ENCODE measurements at regions not wholly inside any gene's neighbourhood (a gene's known extent, or its start where the extent isn't known, plus 50 kb on each side); places are given as distances from the start of the nearest gene placed in this dataset.
"Not testable (repeated sequence)": the region's sequence is repeated elsewhere in the genome, so short reads cannot be mapped to it uniquely, and the experiment has no call there.

DNA sequence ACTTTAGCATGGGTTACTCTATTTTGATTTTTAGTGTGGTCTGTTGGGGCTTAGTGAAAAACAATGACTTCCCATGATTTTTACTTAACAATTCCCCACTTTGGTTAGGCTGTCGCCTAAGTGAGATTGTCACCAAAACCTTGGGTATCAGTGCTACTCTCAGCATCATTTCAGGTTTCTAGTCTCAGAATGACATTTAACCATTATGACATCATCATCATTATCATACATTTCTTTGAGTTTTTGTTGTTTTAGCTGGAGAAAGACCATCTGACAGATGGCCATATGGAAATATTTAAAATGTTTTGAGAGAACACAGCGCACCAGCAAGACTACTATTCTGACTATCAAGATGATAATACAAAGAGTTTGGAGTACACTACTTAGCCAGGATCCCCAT, 551.0 kb upstream of the PTPRD start:
- Mint-ChIP-seq H3K27me3 (ENCODE audit: low read depth) (no peaks in the 10 kb centered on the region), H3K4me1 (ENCODE audit: low read depth) (no peaks in the 10 kb centered on the region), H3K9me3 (peaks cover 32% of the 10 kb centered on the region), H3K27ac (no peak overlapping the region), H3K36me3 (ENCODE audit: low read depth) (no peaks in the 10 kb centered on the region), H3K4me3 (no peak overlapping the region)

DNA sequence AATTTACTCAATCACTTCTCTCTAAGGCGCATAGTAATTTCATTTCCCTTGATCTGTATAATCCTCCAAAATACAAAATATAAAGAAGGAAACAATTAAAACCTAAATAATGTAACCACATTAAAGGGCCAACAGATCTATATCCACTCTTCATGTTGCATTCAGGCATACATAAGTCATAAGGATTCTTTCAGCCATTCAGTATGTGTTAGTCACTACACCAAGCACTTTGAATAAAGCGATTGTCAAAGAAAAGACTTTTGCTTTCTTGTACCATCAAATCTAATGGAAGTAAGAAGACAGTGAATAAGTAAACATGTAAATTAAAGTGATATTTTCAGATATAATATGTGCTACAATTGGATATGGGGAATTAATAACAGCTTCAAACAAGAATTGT, 569.2 kb upstream of the PTPRD start:
- Mint-ChIP-seq H3K9me3 (peaks cover 42% of the 10 kb centered on the region), H3K4me1 (ENCODE audit: low read depth) (no peaks in the 10 kb centered on the region), H3K27ac (no peak overlapping the region), H3K4me3 (no peak overlapping the region), H3K36me3 (ENCODE audit: low read depth) (no peaks in the 10 kb centered on the region), H3K27me3 (ENCODE audit: low read depth) (no peaks in the 10 kb centered on the region)

- no peaks in the 10 kb centered on the region for H3K27me3 Mint-ChIP-seq (ENCODE audit: low read depth)
- no peaks in the 10 kb centered on the region for H3K4me1 Mint-ChIP-seq (ENCODE audit: low read depth)
- H3K4me3 Mint-ChIP-seq, result no peak overlapping the region
- no peak overlapping the region for H3K27ac Mint-ChIP-seq
- H3K9me3 Mint-ChIP-seq, result peaks cover 29% of the 10 kb centered on the region
- H3K36me3 Mint-ChIP-seq (ENCODE audit: low read depth), result no peaks in the 10 kb centered on the region
Observed at GRCh38 chr9:11190719-11191118, 577.9 kb upstream of the PTPRD start.

GRCh38 chr9:11192993-11193392, 580.2 kb upstream of the PTPRD start:
- H3K4me3 Mint-ChIP-seq, result no peak overlapping the region
- no peaks in the 10 kb centered on the region for H3K27me3 Mint-ChIP-seq (ENCODE audit: low read depth)
- H3K4me1 Mint-ChIP-seq (ENCODE audit: low read depth), result no peaks in the 10 kb centered on the region
- H3K9me3 Mint-ChIP-seq, result peaks cover 16% of the 10 kb centered on the region
- no peaks in the 10 kb centered on the region for H3K36me3 Mint-ChIP-seq (ENCODE audit: low read depth)
- H3K27ac Mint-ChIP-seq, result no peak overlapping the region

- no peak overlapping the region for H3K4me3 Mint-ChIP-seq
- no peaks in the 10 kb centered on the region for H3K4me1 Mint-ChIP-seq (ENCODE audit: low read depth)
Observed at GRCh38 chr9:11194246-11194645, 581.4 kb upstream of the PTPRD start.

GRCh38 chr9:11196840-11197365, 584.1 kb upstream of the PTPRD start:
- peaks cover 11% of the 10 kb centered on the region for H3K9me3 Mint-ChIP-seq
- not testable (repeated sequence) for H3K4me3 Mint-ChIP-seq; H3K27ac Mint-ChIP-seq; H3K4me1 Mint-ChIP-seq (ENCODE audit: low read depth); H3K36me3 Mint-ChIP-seq (ENCODE audit: low read depth); H3K27me3 Mint-ChIP-seq (ENCODE audit: low read depth)

More at GRCh38 chr9:11194246-11194645, 581.4 kb upstream of the PTPRD start:
- no peaks in the 10 kb centered on the region for H3K36me3 Mint-ChIP-seq (ENCODE audit: low read depth)
- peaks cover 11% of the 10 kb centered on the region for H3K9me3 Mint-ChIP-seq
- no peak overlapping the region for H3K27ac Mint-ChIP-seq
- H3K27me3 Mint-ChIP-seq (ENCODE audit: low read depth), result no peaks in the 10 kb centered on the region

DNA sequence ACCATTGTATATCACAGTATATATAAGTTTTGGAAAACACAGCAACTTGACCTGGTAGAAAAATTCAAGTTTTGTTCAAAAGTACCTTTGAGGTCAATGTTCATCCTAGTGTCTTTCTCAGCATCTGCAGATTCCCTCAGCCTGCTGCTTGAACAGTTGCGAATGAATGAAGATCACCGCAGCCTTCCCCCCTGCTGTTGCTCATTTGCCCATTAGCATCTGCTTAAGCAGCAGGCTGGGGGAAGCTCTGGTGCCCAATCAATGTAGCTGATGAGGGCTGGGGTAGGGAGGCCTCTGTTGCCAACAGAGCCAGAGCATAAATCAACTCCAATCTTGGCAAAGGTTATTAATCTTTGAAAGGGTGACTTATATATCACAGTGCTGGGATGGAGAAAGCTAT, 586.5 kb upstream of the PTPRD start:
- Mint-ChIP-seq H3K27ac (no peak overlapping the region), H3K4me1 (ENCODE audit: low read depth) (no peaks in the 10 kb centered on the region), H3K36me3 (ENCODE audit: low read depth) (no peaks in the 10 kb centered on the region), H3K9me3 (peaks cover 24% of the 10 kb centered on the region), H3K4me3 (no peak overlapping the region), H3K27me3 (ENCODE audit: low read depth) (no peaks in the 10 kb centered on the region)

DNA sequence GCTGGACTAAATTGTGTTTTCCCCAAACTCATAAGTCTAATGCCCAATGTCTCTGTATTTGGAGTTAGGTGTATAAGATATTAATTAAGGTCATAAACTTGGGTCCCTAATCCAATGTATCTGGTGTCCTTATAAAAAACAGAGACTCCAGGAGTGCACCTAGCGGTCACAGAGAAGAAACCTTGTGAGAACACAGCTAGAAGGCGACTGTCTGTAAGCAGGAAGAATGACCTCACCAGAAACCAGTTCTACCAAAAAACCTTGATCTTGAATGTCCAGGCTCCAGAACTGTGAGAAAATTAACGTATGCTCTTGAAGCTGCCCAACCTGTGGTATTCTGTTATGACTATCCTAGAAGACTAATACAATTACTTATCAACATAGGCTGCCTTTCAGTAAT, 591.7 kb upstream of the PTPRD start:
- no peaks in the 10 kb centered on the region for H3K27me3 Mint-ChIP-seq (ENCODE audit: low read depth)
- no peak overlapping the region for H3K4me3 Mint-ChIP-seq
- H3K27ac Mint-ChIP-seq, result no peak overlapping the region
- peaks cover 26% of the 10 kb centered on the region for H3K9me3 Mint-ChIP-seq
- H3K36me3 Mint-ChIP-seq (ENCODE audit: low read depth), result no peaks in the 10 kb centered on the region
- H3K4me1 Mint-ChIP-seq (ENCODE audit: low read depth), result no peaks in the 10 kb centered on the region

DNA sequence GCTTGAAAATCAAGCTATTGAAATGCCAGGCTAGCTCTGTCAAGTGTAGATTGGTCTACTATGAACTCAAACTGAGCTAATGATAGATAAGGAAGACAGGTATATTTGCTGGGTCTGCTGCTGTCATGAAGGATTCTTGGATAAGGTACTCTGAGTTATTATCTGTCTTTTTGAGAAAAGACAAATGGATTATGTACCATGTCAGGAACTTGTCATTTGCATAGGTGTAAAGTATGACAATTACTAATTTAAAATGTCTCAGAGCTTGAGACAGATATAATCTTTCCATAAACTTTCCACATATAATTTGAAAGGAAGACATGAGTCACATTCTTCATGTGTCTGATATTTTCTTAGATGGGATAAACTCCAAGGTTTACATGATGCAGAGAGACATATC, 594.1 kb upstream of the PTPRD start:
- H3K27ac Mint-ChIP-seq, result no peak overlapping the region
- H3K27me3 Mint-ChIP-seq (ENCODE audit: low read depth), result no peaks in the 10 kb centered on the region
- no peak overlapping the region for H3K4me3 Mint-ChIP-seq
- no peaks in the 10 kb centered on the region for H3K4me1 Mint-ChIP-seq (ENCODE audit: low read depth)
- no peaks in the 10 kb centered on the region for H3K36me3 Mint-ChIP-seq (ENCODE audit: low read depth)
- H3K9me3 Mint-ChIP-seq, result peaks cover 28% of the 10 kb centered on the region

DNA sequence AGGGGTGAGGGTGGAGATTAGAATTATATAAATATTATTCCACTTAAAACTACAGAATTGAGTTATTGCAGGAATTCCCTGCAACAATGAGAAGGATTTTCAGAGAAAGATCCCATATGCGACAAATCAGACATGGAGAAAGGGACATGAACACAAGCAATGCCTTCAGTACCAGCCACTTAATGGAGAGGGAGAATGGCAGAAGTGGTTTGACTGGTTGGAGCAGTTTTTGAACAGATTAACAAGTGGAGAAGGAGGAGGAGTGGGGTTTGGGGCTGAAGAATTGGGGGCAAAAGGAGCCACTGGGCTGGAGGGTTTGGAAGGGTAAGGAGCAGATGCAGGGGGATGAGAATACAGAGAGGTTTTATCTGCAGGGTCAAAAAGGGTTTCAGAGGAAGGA, 620.9 kb upstream of the PTPRD start:
- Mint-ChIP-seq H3K27me3 (ENCODE audit: low read depth) (no peaks in the 10 kb centered on the region), H3K9me3 (peaks cover 31% of the 10 kb centered on the region), H3K36me3 (ENCODE audit: low read depth) (no peaks in the 10 kb centered on the region), H3K4me1 (ENCODE audit: low read depth) (no peaks in the 10 kb centered on the region), H3K4me3 (no peak overlapping the region), H3K27ac (no peak overlapping the region)

- Mint-ChIP-seq H3K4me3 (no peak overlapping the region), H3K4me1 (ENCODE audit: low read depth) (no peaks in the 10 kb centered on the region), H3K27me3 (ENCODE audit: low read depth) (no peaks in the 10 kb centered on the region), H3K9me3 (peaks cover 29% of the 10 kb centered on the region), H3K27ac (no peak overlapping the region), H3K36me3 (ENCODE audit: low read depth) (no peaks in the 10 kb centered on the region)
Observed at GRCh38 chr9:11235061-11235460, 622.3 kb upstream of the PTPRD start.

GRCh38 chr9:11241779-11242178, 629.0 kb upstream of the PTPRD start:
- Mint-ChIP-seq H3K27me3 (ENCODE audit: low read depth) (no peaks in the 10 kb centered on the region), H3K27ac (no peak overlapping the region), H3K4me1 (ENCODE audit: low read depth) (no peaks in the 10 kb centered on the region), H3K4me3 (no peak overlapping the region), H3K9me3 (peaks cover 33% of the 10 kb centered on the region), H3K36me3 (ENCODE audit: low read depth) (no peaks in the 10 kb centered on the region)

DNA sequence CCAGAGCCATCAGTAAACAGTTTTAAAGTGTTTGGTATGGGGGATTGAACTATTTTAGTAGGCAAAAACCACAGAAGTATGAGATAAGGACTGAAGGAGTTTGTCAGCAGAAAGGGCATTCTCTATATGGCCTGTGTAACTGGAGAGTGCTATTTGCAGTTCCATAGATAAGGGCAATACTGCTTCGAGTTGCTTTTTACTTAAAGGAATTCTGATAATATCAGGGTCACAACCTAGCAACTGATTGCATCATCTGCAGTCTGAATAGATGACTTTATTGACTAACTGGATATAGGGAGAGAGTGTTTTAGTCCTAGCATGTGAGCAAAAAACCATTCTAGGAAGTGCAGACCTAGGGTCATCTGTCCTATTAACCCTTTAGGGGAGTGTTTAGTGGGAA, 645.2 kb upstream of the PTPRD start:
- Mint-ChIP-seq H3K27me3 (ENCODE audit: low read depth) (no peaks in the 10 kb centered on the region), H3K9me3 (peaks cover 43% of the 10 kb centered on the region)

GRCh38 chr9:11269036-11269435, 656.2 kb upstream of the PTPRD start:
- no peak overlapping the region for H3K27ac Mint-ChIP-seq
- H3K27me3 Mint-ChIP-seq (ENCODE audit: low read depth), result no peaks in the 10 kb centered on the region
- no peaks in the 10 kb centered on the region for H3K4me1 Mint-ChIP-seq (ENCODE audit: low read depth)
- H3K4me3 Mint-ChIP-seq, result no peak overlapping the region
- H3K9me3 Mint-ChIP-seq, result peaks cover 21% of the 10 kb centered on the region
- H3K36me3 Mint-ChIP-seq (ENCODE audit: low read depth), result no peaks in the 10 kb centered on the region

More for the DNA sequence above, 645.2 kb upstream of the PTPRD start:
- no peak overlapping the region for H3K4me3 Mint-ChIP-seq
- H3K36me3 Mint-ChIP-seq (ENCODE audit: low read depth), result no peaks in the 10 kb centered on the region
- H3K4me1 Mint-ChIP-seq (ENCODE audit: low read depth), result no peaks in the 10 kb centered on the region
- no peak overlapping the region for H3K27ac Mint-ChIP-seq

GRCh38 chr9:11275158-11275695, 662.4 kb upstream of the PTPRD start:
- Mint-ChIP-seq H3K9me3 (peaks cover 19% of the 10 kb centered on the region), H3K27ac (no peak overlapping the region), H3K4me1 (ENCODE audit: low read depth) (no peaks in the 10 kb centered on the region), H3K4me3 (no peak overlapping the region), H3K27me3 (ENCODE audit: low read depth) (no peaks in the 10 kb centered on the region), H3K36me3 (ENCODE audit: low read depth) (no peaks in the 10 kb centered on the region)

DNA sequence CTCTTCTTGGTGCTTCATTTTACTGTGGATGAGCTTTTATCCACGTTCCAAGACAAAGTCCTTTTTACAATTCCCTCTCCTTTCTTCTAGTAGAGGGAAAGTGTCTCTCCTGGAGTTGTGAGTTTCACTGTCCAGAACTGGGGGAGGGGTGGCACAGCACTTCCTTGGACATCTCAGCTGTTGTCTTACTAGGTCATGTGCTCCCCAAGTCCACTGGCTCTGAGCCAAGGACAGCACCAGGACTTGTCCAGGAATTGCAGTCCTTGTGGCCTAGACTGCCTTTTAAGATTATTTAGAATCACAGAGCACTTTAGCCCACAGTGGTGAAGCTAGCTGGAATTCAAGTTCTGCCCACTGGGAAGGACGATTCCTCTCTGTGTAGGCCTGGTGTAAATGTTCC, 700.2 kb upstream of the PTPRD start:
- Mint-ChIP-seq H3K27me3 (ENCODE audit: low read depth) (no peaks in the 10 kb centered on the region), H3K27ac (no peak overlapping the region), H3K4me1 (ENCODE audit: low read depth) (no peaks in the 10 kb centered on the region), H3K36me3 (ENCODE audit: low read depth) (no peaks in the 10 kb centered on the region), H3K4me3 (no peak overlapping the region), H3K9me3 (peaks cover 3% of the 10 kb centered on the region)
